Activated CD4-positive, alpha-beta T cell treated with anti-CD3 and anti-CD28 coated beads for 48 hours (primary cell): ENCODE measurements at regions not wholly inside any gene's neighbourhood (a gene's known extent, or its start where the extent isn't known, plus 50 kb on each side); places are given as distances from the start of the nearest gene placed in this dataset.

Source experiments
- DNase-seq: peaks from one replicate; pipeline ENCODE4 v3.0.0-alpha.2; 2020

GRCh38 chr6:113439866-113440265 is 417.3 kb upstream of the MARCKS start:
- DNase-seq: no peak

- no peak for DNase-seq
Measured at GRCh38 chr6:113442040-113442439, 415.1 kb upstream of the MARCKS start.

- no peak for DNase-seq
Measured at GRCh38 chr6:113445201-113445600, 411.9 kb upstream of the MARCKS start.

- DNase-seq: no peak
Measured at GRCh38 chr6:113447088-113447831, 409.9 kb upstream of the MARCKS start.

GRCh38 chr6:113449051-113449450 is 408.1 kb upstream of the MARCKS start:
- no peak for DNase-seq

GRCh38 chr6:113450061-113450465 is 407.1 kb upstream of the MARCKS start:
- no peak for DNase-seq

- no peak for DNase-seq
Measured at GRCh38 chr6:113451049-113451448, 406.1 kb upstream of the MARCKS start.

- no peak for DNase-seq
Measured at GRCh38 chr6:113457198-113457597, 399.9 kb upstream of the MARCKS start.

- DNase-seq: no peak
Measured at GRCh38 chr6:113457751-113458150, 399.4 kb upstream of the MARCKS start.

GRCh38 chr6:113458368-113459010 is 398.7 kb upstream of the MARCKS start:
- DNase-seq: no peak

- DNase-seq: no peak
Measured at GRCh38 chr6:113461153-113461932, 395.8 kb upstream of the MARCKS start.

GRCh38 chr6:113464536-113464935 is 392.6 kb upstream of the MARCKS start:
- DNase-seq: no peak

- no peak for DNase-seq
Measured at GRCh38 chr6:113464960-113465359, 392.2 kb upstream of the MARCKS start.

GRCh38 chr6:113466526-113466925 is 390.6 kb upstream of the MARCKS start:
- no peak for DNase-seq

- DNase-seq: no peak
Measured at GRCh38 chr6:113475392-113475791, 381.8 kb upstream of the MARCKS start.

- no peak for DNase-seq
Measured at GRCh38 chr6:113476937-113477839, 380.0 kb upstream of the MARCKS start.

GRCh38 chr6:113480616-113481015 is 376.5 kb upstream of the MARCKS start:
- no peak for DNase-seq

GRCh38 chr6:113481458-113481857 is 375.7 kb upstream of the MARCKS start:
- no peak for DNase-seq

- DNase-seq: no peak
Measured at GRCh38 chr6:113481910-113482309, 375.2 kb upstream of the MARCKS start.

- no peak for DNase-seq
Measured at GRCh38 chr6:113482771-113483170, 374.4 kb upstream of the MARCKS start.

- no peak for DNase-seq
Measured at GRCh38 chr6:113486199-113486598, 370.9 kb upstream of the MARCKS start.

GRCh38 chr6:113487489-113488058 is 369.6 kb upstream of the MARCKS start:
- DNase-seq: no peak
